ENCODE measurements at regions not wholly inside any gene's neighbourhood (a gene's known extent, or its start where the extent isn't known, plus 50 kb on each side); places are given as distances from the start of the nearest gene placed in this dataset.
"Not testable (repeated sequence)": the region's sequence is repeated elsewhere in the genome, so short reads cannot be mapped to it uniquely, and the experiment has no call there.

GRCh38 chr4:59759082-59759825 is 1440.9 kb upstream of the ADGRL3 start:
- DNase-seq, result no peak

DNA sequence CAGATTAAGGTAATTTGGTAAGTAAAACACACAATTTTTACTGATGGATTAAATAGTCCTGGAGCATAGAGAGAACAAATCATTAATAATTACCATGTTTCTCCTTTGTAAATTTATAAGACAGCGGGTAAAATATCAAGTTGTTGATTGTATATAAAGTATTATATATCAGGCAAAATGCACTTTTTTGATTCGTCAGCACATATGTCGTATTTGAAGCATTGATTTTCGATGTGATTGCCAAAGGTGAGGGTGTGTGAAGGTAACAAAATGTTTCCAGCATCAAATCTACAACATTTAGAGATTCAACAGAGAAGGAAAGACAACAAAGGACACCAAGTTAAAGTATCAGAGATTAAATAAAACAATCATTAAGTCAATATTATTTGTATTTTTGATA is 1437.8 kb upstream of the ADGRL3 start:
- no peak for DNase-seq

DNA sequence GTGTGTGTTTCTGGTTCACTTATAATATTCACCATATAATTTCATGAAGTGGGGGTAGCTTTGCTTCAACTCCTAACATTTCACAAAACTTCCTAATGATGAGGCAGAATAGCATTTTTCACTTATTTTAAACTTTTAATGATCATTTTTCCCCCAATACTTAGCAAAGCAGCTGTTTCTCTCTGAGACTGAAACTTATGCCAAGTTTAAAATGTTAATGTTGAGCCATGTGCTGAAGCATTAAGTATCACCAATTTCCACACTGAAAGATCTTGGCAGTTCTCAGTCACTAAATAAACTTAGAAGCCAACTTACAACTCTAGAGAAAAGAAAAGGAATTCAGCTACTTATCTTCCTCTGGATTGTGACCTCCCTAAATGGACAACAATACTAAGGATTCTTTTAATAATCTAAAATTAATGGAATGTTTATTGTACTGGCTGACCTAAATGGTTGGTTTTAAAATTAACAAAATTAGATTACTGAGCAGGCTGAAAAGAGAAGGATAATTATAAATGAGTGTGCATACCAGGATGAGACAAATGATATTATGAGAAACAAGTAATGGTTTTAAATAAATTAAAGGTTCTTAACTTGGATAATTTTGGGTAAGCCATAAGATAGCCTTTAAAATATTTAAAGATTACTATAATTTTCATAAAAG is 1429.4 kb upstream of the ADGRL3 start:
- no peak for DNase-seq

- DNase-seq, result no peak
Observed at GRCh38 chr4:59772641-59773139, 1427.4 kb upstream of the ADGRL3 start.

- DNase-seq, result not testable (repeated sequence)
Observed at GRCh38 chr4:59780271-59780670, 1419.9 kb upstream of the ADGRL3 start.

GRCh38 chr4:59805176-59805575 is 1395.0 kb upstream of the ADGRL3 start:
- DNase-seq, result no peak

- no peak for DNase-seq
Observed at GRCh38 chr4:59814402-59815010, 1385.6 kb upstream of the ADGRL3 start.

GRCh38 chr4:59818656-59819055 is 1381.5 kb upstream of the ADGRL3 start:
- peak; percentile 30 for DNase-seq

- no peak for DNase-seq
Observed at GRCh38 chr4:59823311-59823710, 1376.8 kb upstream of the ADGRL3 start.

DNA sequence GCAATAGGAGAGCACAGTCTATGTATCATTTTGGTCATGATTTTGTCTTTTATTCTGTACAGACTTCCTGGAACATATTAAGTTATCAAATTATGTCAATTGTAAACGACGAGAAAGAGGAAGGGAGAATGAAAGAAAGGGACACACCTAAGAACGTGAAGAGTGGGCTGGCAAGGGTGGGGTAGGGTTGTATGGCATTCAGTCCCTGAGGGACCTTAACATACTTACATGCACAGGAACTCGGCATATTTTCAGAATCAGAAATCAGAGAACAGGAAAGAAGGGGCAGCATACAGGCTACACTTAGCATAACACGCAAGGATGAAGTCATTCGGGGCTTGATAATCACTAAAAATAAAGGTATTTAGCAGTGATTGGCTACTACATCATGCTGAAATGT is 1375.0 kb upstream of the ADGRL3 start:
- DNase-seq, result no peak

GRCh38 chr4:59831746-59832145 is 1368.4 kb upstream of the ADGRL3 start:
- no peak for DNase-seq

DNA sequence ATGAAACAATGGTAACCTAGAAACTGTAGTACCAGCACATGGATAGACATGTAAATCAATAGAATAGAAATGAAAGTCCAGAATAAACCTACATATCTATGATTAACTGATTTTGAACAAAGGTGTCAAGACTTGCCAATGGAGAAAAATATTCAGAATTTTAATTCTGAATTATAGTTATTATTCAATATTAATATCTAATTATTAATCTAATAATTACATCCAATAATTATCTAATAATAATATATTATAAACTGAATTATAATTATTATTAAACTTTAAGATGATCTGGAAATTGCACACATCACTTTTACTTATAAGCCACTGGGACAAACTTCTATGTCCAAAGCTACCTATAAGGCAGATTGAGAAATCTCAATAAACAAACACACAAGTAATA is 1365.2 kb upstream of the ADGRL3 start:
- DNase-seq, result no peak

DNA sequence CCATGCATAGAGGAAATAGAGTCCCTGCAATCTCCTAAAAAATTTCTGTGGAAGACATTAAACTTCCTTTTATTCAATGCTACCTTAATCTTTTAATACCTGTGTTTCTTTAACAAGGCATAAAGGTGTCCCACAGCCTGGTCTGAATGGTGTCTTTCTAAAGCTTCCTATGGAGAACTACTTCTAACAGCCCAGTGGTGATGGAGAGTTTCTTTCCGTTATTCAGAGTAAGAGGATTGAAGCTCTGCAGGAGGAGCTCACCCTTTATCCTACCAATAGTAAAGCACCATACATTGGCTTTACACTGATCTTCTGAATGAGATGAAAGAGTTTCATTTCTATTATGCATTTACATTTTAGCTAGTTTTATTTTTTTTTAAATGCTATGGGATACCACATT is 1362.4 kb upstream of the ADGRL3 start:
- DNase-seq, result no peak

GRCh38 chr4:59838236-59838635 is 1361.9 kb upstream of the ADGRL3 start:
- no peak for DNase-seq

DNA sequence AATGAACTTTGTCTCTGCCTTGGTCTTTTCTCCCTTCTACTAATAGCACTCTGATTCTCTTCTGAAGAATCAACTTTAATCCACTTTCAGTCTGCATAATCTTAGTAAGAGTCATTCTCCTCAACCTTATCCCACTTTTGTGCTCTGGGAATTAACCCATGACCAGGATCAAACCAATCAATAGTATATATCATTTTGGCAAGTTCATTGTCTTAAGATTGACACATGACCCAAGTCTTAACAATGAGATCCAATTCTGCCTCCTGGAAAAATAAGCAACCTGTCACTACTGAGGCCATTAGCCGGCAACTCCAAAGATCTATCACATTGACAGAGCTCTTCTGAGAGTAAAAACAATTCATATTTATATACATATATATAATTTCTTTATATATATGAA is 1358.4 kb upstream of the ADGRL3 start:
- no peak for DNase-seq

- no peak for DNase-seq
Observed at GRCh38 chr4:59848457-59848856, 1351.7 kb upstream of the ADGRL3 start.

- DNase-seq, result no peak
Observed at GRCh38 chr4:59855630-59856352, 1344.3 kb upstream of the ADGRL3 start.

DNA sequence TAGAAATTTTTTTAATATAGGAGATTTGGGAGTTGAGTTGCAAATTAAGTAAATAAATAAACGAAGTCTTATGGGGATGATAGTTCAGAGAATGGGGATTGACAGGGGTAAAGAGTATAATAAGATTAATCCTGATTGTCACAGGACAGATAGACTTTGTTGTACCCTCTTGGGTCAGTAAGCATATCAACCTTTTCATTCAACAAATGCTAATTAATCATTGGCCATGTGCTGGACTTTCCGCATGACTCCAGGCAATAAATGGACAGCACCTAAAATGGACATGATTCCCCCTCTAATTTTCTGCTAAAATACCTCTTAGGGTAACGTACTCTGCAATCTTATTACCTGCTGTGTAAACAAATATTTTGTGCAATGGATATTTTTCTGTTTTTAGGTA is 1331.1 kb upstream of the ADGRL3 start:
- no peak for DNase-seq

DNA sequence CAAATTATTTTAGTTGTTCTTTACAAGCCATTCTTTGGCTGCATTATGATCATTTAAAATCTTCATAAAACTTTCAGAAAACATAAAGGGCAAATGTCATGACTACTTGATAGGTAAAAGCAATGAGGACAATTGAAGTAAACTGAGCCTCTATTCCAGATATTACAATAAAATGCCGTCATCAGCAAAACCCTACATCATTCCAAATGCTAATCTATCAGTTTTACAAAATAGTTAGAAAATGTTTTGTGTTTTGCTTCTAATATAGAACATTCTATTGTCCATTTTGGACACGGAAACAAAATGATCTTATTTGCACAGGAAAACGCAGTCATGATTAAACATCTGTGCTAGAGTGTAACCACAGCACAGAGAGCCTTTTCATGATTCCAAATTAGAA is 1330.6 kb upstream of the ADGRL3 start:
- DNase-seq, result no peak

GRCh38 chr4:59881632-59882031 is 1318.5 kb upstream of the ADGRL3 start:
- no peak for DNase-seq

GRCh38 chr4:59904331-59904730 is 1295.8 kb upstream of the ADGRL3 start:
- DNase-seq, result no peak

DNA sequence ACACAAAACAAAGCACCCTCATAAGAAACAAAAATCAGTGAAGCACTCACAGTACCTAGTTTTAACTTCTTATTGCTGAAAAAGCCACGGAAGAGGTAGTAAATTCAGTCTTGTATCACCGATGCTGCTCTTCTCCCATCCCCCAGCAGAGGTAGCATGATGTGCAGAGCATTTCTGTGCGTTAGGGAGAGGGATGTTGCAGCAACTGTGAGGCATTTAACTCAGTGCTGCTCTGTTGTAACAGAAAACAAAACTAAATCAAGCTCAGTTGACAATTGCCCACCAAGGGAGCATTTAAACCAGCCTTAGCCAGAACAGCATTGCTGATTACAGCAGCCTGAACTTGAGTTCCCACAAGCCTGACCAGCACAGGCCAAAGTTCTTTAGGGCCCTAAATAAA is 1279.7 kb upstream of the ADGRL3 start:
- DNase-seq, result no peak

GRCh38 chr4:59925290-59925689 is 1274.8 kb upstream of the ADGRL3 start:
- DNase-seq, result no peak

Measured in GDM1 (cell line).